HCT116 (cell line): ENCODE measurements at regions not wholly inside any gene's neighbourhood (a gene's known extent, or its start where the extent isn't known, plus 50 kb on each side); places are given as distances from the start of the nearest gene placed in this dataset.
"Not testable (repeated sequence)": the region's sequence is repeated elsewhere in the genome, so short reads cannot be mapped to it uniquely, and the experiment has no call there.

Experiments
- ATAC-seq: fragments of 200-7000 bp; cut with Tn5 transposase; 2 replicates; pipeline ENCODE4 v1.9.1; 2020; ENCODE audit warnings: mild to moderate bottlenecking, moderate library complexity
- BruUV-seq: library from RNA; stranded (reverse); fragments of 400-500 nt; replicated peaks from 2 replicates; lab custom pipeline; 2021; lab: Mats Ljungman, UMichigan
- CTCF ChIA-PET: fragments of 300-600 bp; sonication (Branson Sonifier 250); formaldehyde crosslinking; loops from one replicate; lab custom pipeline; 2021; ENCODE audit warnings: antibody characterized with exemption; lab: Charles Lee
- POLR2A ChIA-PET: fragments of 300-600, 350-600 bp; sonication (Branson Sonifier 250); formaldehyde crosslinking; loops from one replicate; lab custom pipeline; 2021; ENCODE audit warnings: antibody characterized with exemption; lab: Charles Lee
- RAD21 ChIA-PET, 2 experiments: fragments of 300-600 bp; sonication (Branson Sonifier 250); formaldehyde crosslinking; loops; one replicate each; lab custom pipeline; 2023; ENCODE audit warnings: low total read pairs in 2 of 2; ENCODE audit not compliant: uncharacterized antibody in 2 of 2, unreplicated experiment in 2 of 2, low non-redundant PET in 1 of 2; lab: Charles Lee
- DNase-seq: peaks from one replicate; pipeline ENCODE4 v3.0.0-alpha.2; 2010; ENCODE audit warnings: low read depth, low spot score
- H2AFZ ChIP-seq: fragments of 200-600 bp; shearing (Covaris generic), sonication (generic); 2 replicates; pipeline ENCODE4 v1.6.1; 2017; ENCODE audit warnings: low read depth, mixed run types, mixed read lengths, antibody characterized with exemption, low read length; ENCODE audit not compliant: poor library complexity, severe bottlenecking
- H3K27ac ChIP-seq: 2 replicates; pipeline ENCODE4 v1.5.1; 2012; ENCODE audit warnings: low read depth, low read length
- H3K27me3 ChIP-seq: fragments of 200-600 bp; sonication (generic); 2 replicates; pipeline ENCODE4 v1.6.1; 2016; ENCODE audit warnings: mixed run types, low read length, mixed read lengths; ENCODE audit not compliant: insufficient read depth
- H3K36me3 ChIP-seq, 2 experiments: fragments of 200-500 bp in 1 of 2; fragments of 200-600 bp in 1 of 2; sonication (Bioruptor generic) in 1 of 2; sonication (generic) in 1 of 2; 2 replicates each; pipeline versions ENCODE4 v1.5.1 to v1.6.1; 2014 to 2016; ENCODE audit warnings: low read length in 2 of 2, inconsistent platforms in 1 of 2, mixed read lengths in 1 of 2, mixed run types in 1 of 2; ENCODE audit not compliant: insufficient read depth in 2 of 2, control insufficient read depth in 1 of 2
- H3K4me1 ChIP-seq, 2 experiments: fragments of 200-600 bp in 1 of 2; sonication (generic) in 1 of 2; 2 replicates each; pipeline versions ENCODE4 v1.5.1 to v1.6.1; 2012 to 2017; ENCODE audit warnings: low read length in 2 of 2, inconsistent platforms in 1 of 2, mild to moderate bottlenecking in 1 of 2, mixed read lengths in 1 of 2, mixed run types in 1 of 2, moderate library complexity in 1 of 2; ENCODE audit not compliant: insufficient read depth in 2 of 2, control insufficient read depth in 1 of 2
- H3K4me2 ChIP-seq: fragments of 200-600 bp; sonication (generic); 2 replicates; pipeline ENCODE4 v1.6.1; 2017; ENCODE audit warnings: mixed run types, low read length, mixed read lengths
- H3K4me3 ChIP-seq, 2 experiments: fragments of 200-600 bp in 1 of 2; sonication (generic) in 1 of 2; replicated peaks in 1 of 2; 2 replicates each; pipeline ENCODE4 v1.5.1; 2011 to 2016; ENCODE audit warnings: low read length in 2 of 2, control low read depth in 1 of 2, low read depth in 1 of 2, mild to moderate bottlenecking in 1 of 2, mixed read lengths in 1 of 2, mixed run types in 1 of 2
- H3K79me2 ChIP-seq: fragments of 200-600 bp; sonication (generic); 2 replicates; pipeline ENCODE4 v1.6.1; 2017; ENCODE audit warnings: mild to moderate bottlenecking, mixed run types, low read length, moderate library complexity, mixed read lengths; ENCODE audit not compliant: insufficient read depth
- H3K9ac ChIP-seq: fragments of 200-600 bp; sonication (generic); 2 replicates; pipeline ENCODE4 v1.6.1; 2016; ENCODE audit warnings: low read length, mixed read lengths
- H3K9me2 ChIP-seq: fragments of 200-600 bp; sonication (generic), shearing (Covaris generic); 2 replicates; pipeline ENCODE4 v1.6.1; 2017; ENCODE audit warnings: mixed run types, mild to moderate bottlenecking, moderate library complexity; ENCODE audit not compliant: insufficient read depth
- H3K9me3 ChIP-seq, 2 experiments: fragments of 200-500 bp in 1 of 2; fragments of 200-600 bp in 1 of 2; sonication (Bioruptor generic) in 1 of 2; sonication (generic) in 1 of 2; 2 replicates each; pipeline ENCODE4 v1.6.1; 2014 to 2017; ENCODE audit warnings: low read length in 2 of 2, mixed read lengths in 2 of 2, inconsistent platforms in 1 of 2, low read depth in 1 of 2, mild to moderate bottlenecking in 1 of 2, mixed run types in 1 of 2, moderate library complexity in 1 of 2; ENCODE audit not compliant: control insufficient read depth in 1 of 2, insufficient read depth in 1 of 2
- H4K20me1 ChIP-seq: fragments of 200-600 bp; sonication (generic), shearing (Covaris generic); 2 replicates; pipeline ENCODE4 v1.6.1; 2017; ENCODE audit warnings: mixed run types, mild to moderate bottlenecking, moderate library complexity; ENCODE audit not compliant: insufficient read depth
- CBX3 ChIP-seq: IDR thresholded peaks from 2 replicates; pipeline ENCODE4 v1.6.1; 2012; ENCODE audit warnings: low read depth
- CEBPB ChIP-seq: IDR thresholded peaks from 2 replicates; pipeline ENCODE4 v1.6.1; 2012; ENCODE audit warnings: low read depth
- CTCF ChIP-seq, 3 experiments: fragments of 200-600 bp in 1 of 3; sonication (generic) in 1 of 3; IDR thresholded peaks in 2 of 3; conservative IDR thresholded peaks in 1 of 3; 2 replicates each; pipeline ENCODE4 v1.5.1; 2012 to 2017; ENCODE audit warnings: low read depth in 2 of 3, low read length in 2 of 3, antibody characterized with exemption in 1 of 3, borderline replicate concordance in 1 of 3, control low read depth in 1 of 3, mild to moderate bottlenecking in 1 of 3, mixed read lengths in 1 of 3, mixed run types in 1 of 3, moderate library complexity in 1 of 3; ENCODE audit not compliant: insufficient read depth in 1 of 3
- EZH2 ChIP-seq: fragments of 200-600 bp; sonication (generic); IDR thresholded peaks from 2 replicates; pipeline ENCODE4 v1.6.1; 2017; ENCODE audit warnings: antibody characterized with exemption, mixed run types
- EZH2phosphoT487 ChIP-seq: fragments of 200-600 bp; IDR thresholded peaks from 2 replicates; pipeline ENCODE4 v1.6.1; 2018; ENCODE audit warnings: antibody characterized with exemption, borderline replicate concordance
- JUND ChIP-seq: IDR thresholded peaks from 2 replicates; pipeline ENCODE4 v1.6.1; 2012
- POLR2AphosphoS5 ChIP-seq: IDR thresholded peaks from 2 replicates; pipeline ENCODE4 v1.6.1; 2011; ENCODE audit warnings: mild to moderate bottlenecking, low read depth, low read length, moderate library complexity
- RAD21 ChIP-seq: IDR thresholded peaks from 2 replicates; pipeline ENCODE4 v1.6.1; 2012; ENCODE audit warnings: low read depth, mild to moderate bottlenecking
- SIN3A ChIP-seq: IDR thresholded peaks from 2 replicates; pipeline ENCODE4 v1.6.1; 2012; ENCODE audit warnings: low read depth
- SP1 ChIP-seq: IDR thresholded peaks from 2 replicates; pipeline ENCODE4 v1.6.1; 2012; ENCODE audit warnings: low read depth
- SRF ChIP-seq: IDR thresholded peaks from 2 replicates; pipeline ENCODE4 v1.6.1; 2012; ENCODE audit warnings: low read depth
- TCF7L2 ChIP-seq: IDR thresholded peaks from 2 replicates; pipeline ENCODE4 v1.7.0; 2011; ENCODE audit warnings: borderline replicate concordance, inconsistent platforms; ENCODE audit not compliant: insufficient read depth, insufficient read length; ENCODE audit errors: extremely low read depth
- ZBTB33 ChIP-seq: IDR thresholded peaks from 2 replicates; pipeline ENCODE4 v1.6.1; 2011; ENCODE audit warnings: mild to moderate bottlenecking, low read length, moderate library complexity; ENCODE audit not compliant: insufficient replicate concordance; ENCODE audit errors: extremely low read depth
- intact Hi-C: fragments of 100-400 bp; cut with micrococcal nuclease; formaldehyde crosslinking; loops from 2 replicates; pipeline ENCODE4 v1.10.0; 2022

- no peak overlapping the region for H3K27ac ChIP-seq
- H3K27me3 ChIP-seq, result no peaks in the 10 kb centered on the region
- DNase-seq, result no peak
- no peak overlapping the region for H3K9ac ChIP-seq
- H3K9me2 ChIP-seq, result no peaks in the 10 kb centered on the region
- no peak overlapping the region for H3K4me3 ChIP-seq
- BruUV-seq, result no TSS peak
- no peak for ATAC-seq
- no peaks in the 10 kb centered on the region for H3K79me2 ChIP-seq
- ChIA-PET RAD21 (no interaction called here), CTCF (no interaction called here), POLR2A (no interaction called here)
- no peaks in the 10 kb centered on the region for H3K4me1 ChIP-seq
- H2AFZ ChIP-seq, result no peak overlapping the region
- H3K4me2 ChIP-seq, result no peak overlapping the region
- no peak for TF ChIP-seq ZBTB33
- no peak for TF ChIP-seq JUND
- no peak for TF ChIP-seq CTCF (IDR thresholded peaks at IDR 0.05 in 2 of 3, conservative IDR thresholded peaks at IDR 0.05 in 1 of 3; ENCODE audit: borderline replicate concordance in 1 of 3, insufficient read depth in 1 of 3, low read depth in 2 of 3, low read length in 2 of 3)
- TF ChIP-seq EZH2, result no peak
- TF ChIP-seq EZH2phosphoT487, result no peak
- TF ChIP-seq SRF, result no peak
- TF ChIP-seq CEBPB, result no peak
- TF ChIP-seq CBX3, result no peak
- TF ChIP-seq TCF7L2, result no peak
- no peak for TF ChIP-seq SIN3A
- no peak for TF ChIP-seq RAD21
- TF ChIP-seq POLR2AphosphoS5, result no peak
- TF ChIP-seq SP1, result no peak
- intact Hi-C loops, result no loop called here
- H3K36me3 ChIP-seq, result no peaks in the 10 kb centered on the region
- peaks cover 3 to 4% of the 10 kb centered on the region in 2 experiments; a peak in 2 of 4 replicates for H3K9me3 ChIP-seq
- H4K20me1 ChIP-seq, result no peaks in the 10 kb centered on the region
Observed at GRCh38 chr9:25449503-25449902, 228.7 kb downstream of the TUSC1 start.

- RAD21 ChIA-PET, result not testable (repeated sequence)
Observed at GRCh38 chr9:25445721-25446120, 232.5 kb downstream of the TUSC1 start.

More at GRCh38 chr9:25445721-25446120, 232.5 kb downstream of the TUSC1 start:
- H3K9me2 ChIP-seq, H2AFZ ChIP-seq, H3K4me3 ChIP-seq, intact Hi-C loops, H3K27ac ChIP-seq, CTCF ChIA-PET, DNase-seq, H3K79me2 ChIP-seq, H4K20me1 ChIP-seq, H3K9ac ChIP-seq, H3K4me1 ChIP-seq, POLR2A ChIA-PET, H3K36me3 ChIP-seq, ATAC-seq, H3K4me2 ChIP-seq, H3K27me3 ChIP-seq, BruUV-seq: not testable (repeated sequence)
- H3K9me3 ChIP-seq, result peaks cover 6 to 13% of the 10 kb centered on the region in 2 experiments; a peak in 3 of 4 replicates
